Astrocyte of the spinal cord (primary cell): ENCODE measurements at regions not wholly inside any gene's neighbourhood (a gene's known extent, or its start where the extent isn't known, plus 50 kb on each side); places are given as distances from the start of the nearest gene placed in this dataset.

Source experiments
- DNase-seq: peaks from one replicate; pipeline ENCODE4 v3.0.0; 2011; ENCODE audit warnings: low read depth, low spot score
- H3K4me3 ChIP-seq: 2 replicates; pipeline ENCODE4 v1.5.1; 2011; ENCODE audit warnings: low read depth, mild to moderate bottlenecking, low read length, moderate library complexity
- CTCF ChIP-seq: IDR thresholded peaks from 2 replicates; pipeline ENCODE4 v1.5.1; 2012; ENCODE audit warnings: low read depth, mild to moderate bottlenecking, low read length, inconsistent platforms
- in situ Hi-C: cut with HindIII; loops from 2 replicates; pipeline ENCODE4 v1.10.0; 2017; ENCODE audit warnings: low sequenced_read_pairs

DNA sequence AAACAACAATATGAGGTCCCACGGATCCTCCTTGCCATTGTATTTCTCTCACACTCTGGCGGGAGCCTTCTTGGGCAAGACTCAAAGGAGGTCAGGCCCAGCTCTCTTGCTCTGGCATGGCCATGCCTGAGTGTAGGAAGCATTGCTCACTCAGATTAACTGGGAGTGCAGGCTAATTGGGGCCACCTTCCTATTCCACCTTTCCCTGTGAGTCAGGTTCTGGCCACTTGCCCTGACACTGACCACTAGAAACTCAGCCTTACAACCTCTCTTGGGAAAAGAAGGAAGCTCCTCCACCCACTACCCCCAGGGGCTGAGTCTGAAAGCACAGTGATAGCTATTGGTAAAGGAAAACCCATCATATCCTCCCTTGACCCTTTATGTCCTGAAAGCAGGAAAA lies 121.8 kb upstream of the NTM start:
- no peak overlapping the region for H3K4me3 ChIP-seq
- peak; percentile 4 for DNase-seq
- in situ Hi-C loops, result no loop called here
- no peak for TF ChIP-seq CTCF

DNA sequence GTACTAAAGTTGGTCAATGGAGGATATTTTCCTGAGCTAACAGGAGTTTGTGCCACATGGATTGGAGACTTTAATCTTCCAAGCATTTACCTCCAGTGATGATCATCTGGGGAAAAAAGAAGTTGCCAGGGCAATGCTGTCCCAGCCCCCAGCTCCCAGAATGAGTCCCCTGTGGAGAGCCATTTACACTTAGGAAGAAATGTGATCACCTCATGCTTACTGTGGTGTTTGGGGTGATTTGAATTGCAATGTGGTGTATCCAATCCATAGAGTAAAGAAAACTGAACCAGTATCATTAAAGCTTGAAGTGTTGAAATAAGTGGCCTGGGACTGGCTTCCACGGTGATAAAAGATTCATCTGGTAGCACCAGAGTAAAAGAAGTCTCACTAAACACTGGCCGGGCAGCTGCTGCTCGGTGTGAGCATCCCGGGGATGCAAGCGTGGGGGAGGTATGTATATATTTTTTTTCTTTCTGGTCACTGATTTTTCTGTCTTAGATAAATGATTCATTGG lies 117.2 kb upstream of the NTM start:
- no peak for TF ChIP-seq CTCF
- no peak for DNase-seq
- H3K4me3 ChIP-seq, result no peak overlapping the region
- in situ Hi-C loops, result no loop called here

DNA sequence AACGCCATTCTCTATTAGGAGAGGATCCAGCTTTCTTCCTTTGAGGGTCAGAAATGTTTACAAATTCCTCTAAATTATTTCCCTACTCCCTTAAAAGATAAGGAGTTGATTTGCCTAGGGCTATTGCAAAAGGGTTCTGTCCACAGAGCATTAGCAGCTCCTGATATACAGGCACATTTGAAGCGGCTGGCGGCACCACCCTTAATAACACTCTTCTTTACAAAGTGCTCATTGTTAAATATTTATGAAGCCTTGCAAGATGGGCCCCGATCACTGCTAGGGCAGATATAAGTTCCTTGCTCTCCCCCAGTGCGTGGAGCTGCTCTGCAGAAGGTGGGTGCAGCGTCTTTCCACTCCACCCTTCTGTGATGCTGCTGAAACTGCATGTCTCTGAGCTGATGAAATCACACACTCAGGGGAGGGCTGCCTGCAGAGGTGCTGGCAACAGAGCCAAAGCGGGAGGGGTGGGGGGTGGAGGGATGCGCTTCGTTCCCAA lies 116.7 kb upstream of the NTM start:
- in situ Hi-C loops, result no loop called here
- no peak for TF ChIP-seq CTCF
- no peak overlapping the region for H3K4me3 ChIP-seq

GRCh38 chr11:131254254-131254653 lies 116.2 kb upstream of the NTM start:
- no peak for TF ChIP-seq CTCF
- in situ Hi-C loops, result no loop called here
- DNase-seq, result no peak
- H3K4me3 ChIP-seq, result no peak overlapping the region

More for the DNA sequence above, 116.7 kb upstream of the NTM start:
- no peak for DNase-seq

GRCh38 chr11:131274233-131274632 lies 96.2 kb upstream of the NTM start:
- in situ Hi-C loops, result no loop called here
- no peak for TF ChIP-seq CTCF

DNA sequence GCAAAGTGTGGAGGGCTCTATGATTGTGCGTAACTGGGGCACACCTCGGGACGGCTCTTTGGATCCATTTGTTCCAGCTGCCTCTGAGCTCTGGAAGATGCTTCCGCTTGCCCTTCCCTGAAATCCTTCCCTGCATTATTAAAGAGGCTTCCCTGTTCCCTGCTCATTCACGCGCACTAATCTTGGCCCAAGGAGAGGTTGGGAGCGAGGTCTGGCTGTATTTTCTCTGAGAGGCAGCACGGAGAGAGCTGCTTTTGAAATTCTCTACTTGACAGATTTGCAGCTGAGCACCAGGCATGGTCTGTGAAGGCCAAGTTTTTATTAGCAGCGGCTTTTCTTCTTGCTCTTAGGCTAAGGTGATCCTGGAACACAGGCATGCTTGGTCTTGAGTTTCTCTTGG lies 94.8 kb upstream of the NTM start:
- no peak for TF ChIP-seq CTCF
- DNase-seq, result no peak
- in situ Hi-C loops, result no loop called here
- H3K4me3 ChIP-seq, result no peak overlapping the region

More at GRCh38 chr11:131274233-131274632, 96.2 kb upstream of the NTM start:
- DNase-seq, result no peak
- H3K4me3 ChIP-seq, result no peak overlapping the region

DNA sequence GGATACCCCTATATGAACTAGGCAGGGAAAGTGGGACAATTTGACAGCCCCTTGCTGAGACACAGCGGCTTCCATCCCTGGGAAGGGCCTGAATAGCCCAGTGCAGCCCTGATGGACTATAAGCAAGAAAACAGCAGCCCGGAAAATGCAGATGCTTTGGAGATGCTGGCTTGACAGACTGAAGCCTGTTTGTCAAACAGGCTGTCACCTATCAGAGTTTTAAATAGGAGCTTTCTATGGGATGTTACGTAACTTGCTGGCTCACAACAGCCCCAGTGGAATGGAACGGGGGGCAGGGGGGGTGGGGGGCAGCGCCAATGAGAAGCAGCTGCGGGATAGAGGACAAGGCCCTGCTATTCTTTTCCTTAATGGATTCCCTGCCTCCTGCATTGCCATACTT lies 91.9 kb upstream of the NTM start:
- no peak for TF ChIP-seq CTCF
- H3K4me3 ChIP-seq, result no peak overlapping the region
- in situ Hi-C loops, result no loop called here
- no peak for DNase-seq
